ENCODE measurements at regions not wholly inside any gene's neighbourhood (a gene's known extent, or its start where the extent isn't known, plus 50 kb on each side); places are given as distances from the start of the nearest gene placed in this dataset.

DNA sequence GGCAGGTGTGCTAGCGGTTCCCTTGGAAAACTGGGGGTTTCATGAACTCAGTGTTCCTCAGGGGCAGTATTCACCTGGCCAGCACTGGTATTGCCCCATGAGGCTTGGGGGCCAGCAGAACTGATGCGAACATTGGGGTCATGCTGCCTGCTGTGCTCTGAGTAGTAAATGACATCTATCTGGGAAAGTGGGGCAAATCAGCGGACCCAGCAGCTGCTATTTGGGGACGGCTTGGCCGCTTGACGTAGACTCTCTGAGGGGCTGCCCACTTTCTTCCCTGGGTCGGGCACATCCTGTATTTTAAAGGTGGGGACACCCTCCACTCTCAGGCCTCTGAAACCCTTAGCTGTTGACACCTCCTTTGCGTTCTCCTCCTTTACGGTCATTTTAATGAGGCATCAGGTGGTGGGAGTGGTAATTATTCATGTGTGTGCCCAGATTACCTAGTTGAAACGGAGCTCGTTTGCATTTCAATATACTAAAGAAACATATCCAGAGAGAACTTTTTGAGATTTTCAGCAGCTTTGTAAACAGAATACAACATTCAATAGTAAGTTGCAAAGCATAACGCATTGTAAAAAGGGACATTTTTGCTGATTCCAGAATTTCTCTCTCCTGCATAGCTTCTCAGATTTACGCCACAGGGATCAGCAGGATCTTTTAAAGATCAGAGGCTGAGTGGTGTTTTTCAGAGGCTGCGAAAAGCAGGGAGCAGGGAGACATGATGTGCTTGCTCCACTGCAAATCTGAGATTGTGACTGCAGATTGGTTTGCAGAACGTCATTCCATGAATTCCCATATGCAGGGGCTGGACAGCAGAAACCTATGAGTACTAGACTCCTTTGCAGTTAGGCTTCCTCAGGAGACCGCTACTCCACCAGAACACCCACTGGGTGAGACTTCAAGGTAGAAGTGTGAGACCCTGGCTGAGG, 56.8 kb upstream of the ZFR start:
- DNase-seq, result no peak

DNA sequence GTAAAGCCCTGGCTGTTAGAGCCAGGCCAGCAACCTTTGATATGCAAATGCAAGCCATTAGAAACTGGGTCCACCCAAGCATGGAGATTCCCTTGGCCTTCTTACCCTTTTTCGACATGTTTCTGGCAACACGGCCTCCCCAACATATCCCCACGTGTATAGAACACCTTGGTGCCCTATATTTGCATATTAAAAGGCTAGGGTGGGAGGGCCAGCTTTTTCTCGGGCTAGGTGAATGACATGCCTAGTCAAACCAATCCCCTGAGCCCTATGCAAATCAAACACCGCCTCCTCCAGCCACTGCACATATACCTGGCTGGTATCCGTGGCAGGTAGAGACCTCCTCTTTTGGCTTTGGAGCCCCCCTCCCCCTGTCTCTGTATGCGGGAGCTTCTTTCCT, 55.6 kb upstream of the ZFR start:
- DNase-seq, result no peak

DNA sequence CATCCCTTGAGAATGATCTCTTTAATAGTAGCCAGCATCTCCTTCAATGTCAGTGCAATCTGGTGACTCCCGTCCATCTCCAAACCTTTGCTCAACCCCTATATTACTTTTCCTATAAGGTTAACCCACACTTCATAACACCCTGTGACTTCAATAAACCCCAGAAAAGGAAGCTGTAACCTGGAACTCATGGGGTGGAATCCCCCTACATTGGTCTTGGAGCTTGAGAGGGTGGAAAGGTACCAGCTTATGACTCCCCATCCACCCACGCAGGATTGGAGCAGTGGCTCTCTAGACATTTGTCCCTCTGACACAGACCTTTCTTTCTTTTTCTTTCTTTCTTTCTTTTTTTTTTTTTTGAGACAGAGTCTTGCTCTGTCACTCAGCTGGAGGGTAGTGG, 54.7 kb upstream of the ZFR start:
- no peak for DNase-seq

DNA sequence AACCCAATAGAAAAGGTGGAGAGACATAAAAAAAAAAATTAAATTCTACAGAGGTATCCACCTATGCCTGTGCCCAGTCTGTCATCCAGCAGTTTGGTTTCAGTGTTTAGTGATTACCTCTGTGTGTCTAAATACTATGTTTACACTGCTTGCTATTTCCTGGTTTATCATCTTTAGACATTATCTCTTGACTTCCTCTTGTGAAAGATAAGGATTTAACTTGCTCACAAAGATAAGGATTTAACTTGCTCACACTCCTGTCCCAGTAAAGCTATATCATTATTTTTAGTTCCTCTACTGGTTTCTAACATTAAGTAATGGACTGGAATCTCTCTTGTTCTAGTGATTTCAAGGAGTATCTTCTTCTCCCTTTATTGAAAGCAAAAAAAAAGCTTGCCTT, 53.9 kb upstream of the ZFR start:
- no peak for DNase-seq

DNA sequence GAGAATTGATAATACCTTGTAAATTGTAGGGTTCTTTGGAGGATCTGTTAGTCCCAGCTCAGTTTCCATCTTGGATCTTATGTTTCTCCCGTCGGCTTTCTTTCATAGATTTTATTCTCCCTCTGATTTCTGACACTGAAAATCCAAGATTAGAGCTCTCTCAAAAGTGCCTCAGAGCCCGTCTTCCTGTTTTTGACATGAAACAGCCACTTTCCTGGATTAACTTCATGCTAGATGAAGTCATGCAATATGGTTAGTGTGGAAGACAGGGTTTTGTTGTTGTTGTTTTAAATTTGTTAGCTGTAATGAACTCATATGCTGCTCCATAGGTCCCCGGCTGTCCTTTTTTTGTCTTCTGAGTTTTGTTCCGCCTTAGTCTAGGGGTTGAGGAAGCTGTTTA, 51.6 kb upstream of the ZFR start:
- no peak for DNase-seq

DNA sequence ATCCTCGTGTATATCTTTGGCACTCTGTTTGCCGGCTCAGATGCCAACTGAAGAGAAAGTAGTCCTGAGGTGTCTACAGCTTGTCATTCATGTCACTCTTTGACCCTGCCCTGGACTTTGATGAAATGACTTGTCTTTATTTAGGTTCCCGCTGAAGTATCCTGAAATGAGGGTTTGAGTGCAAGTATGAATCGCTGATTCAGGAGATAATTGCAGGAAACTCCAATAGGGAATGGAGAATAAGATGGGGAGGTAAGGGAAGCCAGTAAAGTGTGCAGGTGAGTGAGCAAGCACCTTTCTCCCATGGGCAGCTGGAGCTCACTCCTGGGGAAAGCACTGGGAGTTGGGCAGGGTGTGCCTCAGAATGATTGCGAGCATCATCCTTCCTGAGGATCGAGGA, 50.3 kb upstream of the ZFR start:
- no peak for DNase-seq

Data from activated CD4-positive, CD25-positive, alpha-beta regulatory T cell (primary cell).